ENCODE measurements at regions not wholly inside any gene's neighbourhood (a gene's known extent, or its start where the extent isn't known, plus 50 kb on each side); places are given as distances from the start of the nearest gene placed in this dataset.
A peak's percentile ranks its signal among the peaks of the same experiment; 100 is the strongest.
"Not testable (repeated sequence)": the region's sequence is repeated elsewhere in the genome, so short reads cannot be mapped to it uniquely, and the experiment has no call there.

GRCh38 chr5:38143384-38143783, 115.0 kb upstream of the EGFLAM start:
- Histone ChIP-seq H3K4me3 (ENCODE audit: low read depth, low read length) (no peak overlapping the region), H3K27me3 (ENCODE audit: control insufficient read depth, insufficient read depth, low read length) (no peaks in the 10 kb centered on the region), H3K36me3 (ENCODE audit: control insufficient read depth, insufficient read depth, low read length) (no peaks in the 10 kb centered on the region)
- no peak for DNase-seq (ENCODE audit: low read depth)
- FAIRE-seq, result no peak
- TF ChIP-seq, protein P1, sequence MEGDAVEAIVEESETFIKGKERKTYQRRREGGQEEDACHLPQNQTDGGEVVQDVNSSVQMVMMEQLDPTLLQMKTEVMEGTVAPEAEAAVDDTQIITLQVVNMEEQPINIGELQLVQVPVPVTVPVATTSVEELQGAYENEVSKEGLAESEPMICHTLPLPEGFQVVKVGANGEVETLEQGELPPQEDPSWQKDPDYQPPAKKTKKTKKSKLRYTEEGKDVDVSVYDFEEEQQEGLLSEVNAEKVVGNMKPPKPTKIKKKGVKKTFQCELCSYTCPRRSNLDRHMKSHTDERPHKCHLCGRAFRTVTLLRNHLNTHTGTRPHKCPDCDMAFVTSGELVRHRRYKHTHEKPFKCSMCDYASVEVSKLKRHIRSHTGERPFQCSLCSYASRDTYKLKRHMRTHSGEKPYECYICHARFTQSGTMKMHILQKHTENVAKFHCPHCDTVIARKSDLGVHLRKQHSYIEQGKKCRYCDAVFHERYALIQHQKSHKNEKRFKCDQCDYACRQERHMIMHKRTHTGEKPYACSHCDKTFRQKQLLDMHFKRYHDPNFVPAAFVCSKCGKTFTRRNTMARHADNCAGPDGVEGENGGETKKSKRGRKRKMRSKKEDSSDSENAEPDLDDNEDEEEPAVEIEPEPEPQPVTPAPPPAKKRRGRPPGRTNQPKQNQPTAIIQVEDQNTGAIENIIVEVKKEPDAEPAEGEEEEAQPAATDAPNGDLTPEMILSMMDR (IDR thresholded peaks at IDR 0.05; ENCODE audit: insufficient read depth, low read length, severe bottlenecking), result no peak

DNA sequence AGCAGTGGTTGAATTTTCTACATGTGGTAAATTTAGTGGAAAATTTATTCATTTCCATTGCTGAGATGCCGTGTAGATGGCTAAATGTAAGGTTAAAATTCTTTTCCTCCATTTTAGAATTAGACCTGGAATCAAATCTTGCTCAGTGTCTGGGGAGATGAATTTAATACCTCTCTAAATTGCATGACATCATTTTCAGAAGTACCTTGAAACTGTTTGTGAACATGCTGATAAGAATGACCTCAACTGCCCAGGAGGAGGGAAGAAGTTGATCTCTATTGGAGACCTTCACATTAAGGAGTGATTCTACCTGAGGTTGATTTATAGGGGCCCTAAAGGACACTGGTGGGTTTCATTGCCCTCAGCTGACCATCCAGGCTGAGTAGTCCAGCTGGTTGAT, 116.7 kb upstream of the EGFLAM start:
- TF ChIP-seq, protein P1 (IDR thresholded peaks at IDR 0.05; ENCODE audit: insufficient read depth, low read length, severe bottlenecking), result no peak
- Histone ChIP-seq H3K36me3 (ENCODE audit: control insufficient read depth, insufficient read depth, low read length) (no peaks in the 10 kb centered on the region), H3K27me3 (ENCODE audit: control insufficient read depth, insufficient read depth, low read length) (no peaks in the 10 kb centered on the region), H3K4me3 (ENCODE audit: low read depth, low read length) (no peak overlapping the region)
- DNase-seq (ENCODE audit: low read depth), result no peak
- FAIRE-seq, result peak; percentile 7

- Histone ChIP-seq H3K27me3 (ENCODE audit: control insufficient read depth, insufficient read depth, low read length) (no peaks in the 10 kb centered on the region), H3K36me3 (ENCODE audit: control insufficient read depth, insufficient read depth, low read length) (no peaks in the 10 kb centered on the region), H3K4me3 (ENCODE audit: low read depth, low read length) (no peak overlapping the region)
- TF ChIP-seq, protein P1 (IDR thresholded peaks at IDR 0.05; ENCODE audit: insufficient read depth, low read length, severe bottlenecking), result no peak
- no peak for DNase-seq (ENCODE audit: low read depth)
- FAIRE-seq, result no peak
Measured at GRCh38 chr5:38138574-38138973, 119.8 kb upstream of the EGFLAM start.

GRCh38 chr5:38135486-38136039, 122.8 kb upstream of the EGFLAM start:
- no peaks in the 10 kb centered on the region for H3K27me3 ChIP-seq (ENCODE audit: control insufficient read depth, insufficient read depth, low read length)
- TF ChIP-seq, protein P1 (IDR thresholded peaks at IDR 0.05; ENCODE audit: insufficient read depth, low read length, severe bottlenecking), result no peak
- FAIRE-seq (no peak), DNase-seq (ENCODE audit: low read depth) (no peak)
- H3K4me3 ChIP-seq (ENCODE audit: low read depth, low read length), result no peak overlapping the region
- H3K36me3 ChIP-seq (ENCODE audit: control insufficient read depth, insufficient read depth, low read length), result no peaks in the 10 kb centered on the region

- no peak overlapping the region for H3K4me3 ChIP-seq (ENCODE audit: low read depth, low read length)
- H3K27me3 ChIP-seq (ENCODE audit: control insufficient read depth, insufficient read depth, low read length), result no peaks in the 10 kb centered on the region
- H3K36me3 ChIP-seq (ENCODE audit: control insufficient read depth, insufficient read depth, low read length), result no peaks in the 10 kb centered on the region
- no peak for FAIRE-seq
- DNase-seq (ENCODE audit: low read depth), result no peak
- TF ChIP-seq, protein P1 (IDR thresholded peaks at IDR 0.05; ENCODE audit: insufficient read depth, low read length, severe bottlenecking), result no peak
Measured at GRCh38 chr5:38134810-38135209, 123.5 kb upstream of the EGFLAM start.

DNA sequence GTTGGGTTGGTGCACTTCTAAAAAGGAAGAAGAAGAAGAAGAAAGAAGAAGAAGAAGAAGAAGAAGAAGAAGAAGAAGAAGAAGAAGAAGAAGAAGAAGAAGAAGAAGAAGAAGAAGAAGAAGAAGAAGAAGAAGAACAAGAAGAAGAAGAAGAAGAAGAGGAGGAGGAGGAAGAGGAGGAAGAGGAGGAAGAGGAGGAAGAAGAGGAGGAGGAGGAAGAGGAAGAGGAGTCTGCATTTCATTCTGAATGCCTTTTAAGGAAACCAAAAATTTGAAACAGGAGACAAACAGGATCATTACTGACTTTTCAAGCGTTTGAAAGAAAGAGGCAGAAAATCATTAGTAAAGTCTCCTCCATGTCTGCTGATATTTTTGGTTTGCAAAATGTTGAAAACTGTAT, 124.1 kb upstream of the EGFLAM start:
- not testable (repeated sequence) for DNase-seq (ENCODE audit: low read depth); FAIRE-seq; H3K27me3 ChIP-seq (ENCODE audit: control insufficient read depth, insufficient read depth, low read length); H3K36me3 ChIP-seq (ENCODE audit: control insufficient read depth, insufficient read depth, low read length); H3K4me3 ChIP-seq (ENCODE audit: low read depth, low read length)

Measured in bronchial epithelial cell (primary cell).